ENCODE measurements at regions not wholly inside any gene's neighbourhood (a gene's known extent, or its start where the extent isn't known, plus 50 kb on each side); places are given as distances from the start of the nearest gene placed in this dataset.

DNA sequence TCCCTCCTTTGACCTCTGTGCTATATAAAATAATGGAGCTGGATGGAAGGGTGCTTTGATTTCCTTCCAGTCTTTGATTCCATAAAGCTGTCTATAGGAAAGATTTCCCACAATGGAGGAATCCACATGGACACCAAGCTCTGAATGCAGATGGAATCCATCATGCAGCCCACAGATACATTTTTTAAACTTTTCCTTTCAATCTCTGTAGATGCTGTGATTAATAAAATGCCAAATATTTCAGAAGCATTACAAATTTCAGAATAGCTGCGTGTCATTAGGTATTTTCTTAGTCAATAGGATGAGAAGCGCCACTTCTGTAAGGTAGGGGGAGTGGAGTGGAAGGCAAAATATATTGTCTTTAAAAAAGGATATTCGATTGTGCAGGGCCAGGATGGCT lies 489.0 kb downstream of the NTRK3 start:
- no peak for DNase-seq
- TF ChIP-seq, protein P1, sequence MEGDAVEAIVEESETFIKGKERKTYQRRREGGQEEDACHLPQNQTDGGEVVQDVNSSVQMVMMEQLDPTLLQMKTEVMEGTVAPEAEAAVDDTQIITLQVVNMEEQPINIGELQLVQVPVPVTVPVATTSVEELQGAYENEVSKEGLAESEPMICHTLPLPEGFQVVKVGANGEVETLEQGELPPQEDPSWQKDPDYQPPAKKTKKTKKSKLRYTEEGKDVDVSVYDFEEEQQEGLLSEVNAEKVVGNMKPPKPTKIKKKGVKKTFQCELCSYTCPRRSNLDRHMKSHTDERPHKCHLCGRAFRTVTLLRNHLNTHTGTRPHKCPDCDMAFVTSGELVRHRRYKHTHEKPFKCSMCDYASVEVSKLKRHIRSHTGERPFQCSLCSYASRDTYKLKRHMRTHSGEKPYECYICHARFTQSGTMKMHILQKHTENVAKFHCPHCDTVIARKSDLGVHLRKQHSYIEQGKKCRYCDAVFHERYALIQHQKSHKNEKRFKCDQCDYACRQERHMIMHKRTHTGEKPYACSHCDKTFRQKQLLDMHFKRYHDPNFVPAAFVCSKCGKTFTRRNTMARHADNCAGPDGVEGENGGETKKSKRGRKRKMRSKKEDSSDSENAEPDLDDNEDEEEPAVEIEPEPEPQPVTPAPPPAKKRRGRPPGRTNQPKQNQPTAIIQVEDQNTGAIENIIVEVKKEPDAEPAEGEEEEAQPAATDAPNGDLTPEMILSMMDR (IDR thresholded peaks at IDR 0.05), result no peak
- intact Hi-C loops (cut with DNase I; ENCODE audit: low total_unique reads), result no loop called here
- Histone ChIP-seq H3K9me3 (no peaks in the 10 kb centered on the region), H3K4me3 (no peak overlapping the region), H3K4me1 (peaks cover 0 to 13% (median 5%) of the 10 kb centered on the region in 4 donors), H3K27me3 (no peaks in the 10 kb centered on the region), H3K36me3 (no peaks in the 10 kb centered on the region), H3K27ac (no peak overlapping the region)

DNA sequence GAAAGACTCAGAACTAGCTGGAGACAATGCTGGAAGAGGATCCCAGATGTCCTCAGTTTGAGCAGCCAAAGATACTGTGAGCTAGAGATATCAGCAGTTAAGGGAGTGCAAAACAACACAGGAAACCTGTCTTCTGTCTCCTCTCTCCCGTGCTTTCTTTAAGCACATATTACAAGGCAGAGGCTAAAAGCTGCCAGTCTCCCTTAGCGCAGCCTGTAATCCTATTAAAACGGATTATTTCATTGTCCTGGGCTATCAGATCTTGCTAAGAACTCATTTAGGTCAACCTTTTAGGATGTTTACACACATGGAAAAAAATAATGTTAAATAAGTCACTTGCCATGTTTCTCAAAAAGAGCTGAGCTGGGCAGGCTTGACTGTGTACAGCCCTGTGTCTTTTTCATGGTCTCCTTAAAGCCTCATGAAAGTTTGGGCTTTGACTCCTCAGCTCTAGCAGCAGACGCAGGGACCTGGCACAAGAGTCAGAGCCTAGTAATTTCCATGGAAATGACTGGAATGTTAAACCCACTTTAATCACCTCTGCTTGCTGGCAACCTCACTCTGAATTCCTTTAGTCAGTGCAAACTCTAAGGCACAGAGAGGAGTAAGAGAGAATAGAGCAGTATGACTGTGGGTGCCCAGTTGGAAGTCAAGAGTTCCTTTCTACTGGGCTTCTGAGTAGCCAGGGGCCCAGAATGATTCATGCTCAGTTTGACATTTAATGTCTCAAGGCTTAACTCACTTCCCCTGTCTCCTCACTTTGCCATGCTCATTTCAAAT lies 491.9 kb downstream of the NTRK3 start:
- no peaks in the 10 kb centered on the region for H3K27me3 ChIP-seq
- no peak for DNase-seq
- H3K9me3 ChIP-seq, result no peaks in the 10 kb centered on the region
- H3K4me3 ChIP-seq, result no peak overlapping the region
- TF ChIP-seq, protein P1 (IDR thresholded peaks at IDR 0.05), result no peak
- no peaks in the 10 kb centered on the region for H3K36me3 ChIP-seq
- intact Hi-C loops (cut with DNase I; ENCODE audit: low total_unique reads), result no loop called here
- peaks cover 0 to 13% (median 5%) of the 10 kb centered on the region in 4 donors for H3K4me1 ChIP-seq
- no peak overlapping the region for H3K27ac ChIP-seq

- no peak overlapping the region for H3K27ac ChIP-seq
- no peaks in the 10 kb centered on the region for H3K9me3 ChIP-seq
- TF ChIP-seq, protein P1 (IDR thresholded peaks at IDR 0.05), result no peak
- intact Hi-C loops (cut with DNase I; ENCODE audit: low total_unique reads), result no loop called here
- H3K27me3 ChIP-seq, result no peaks in the 10 kb centered on the region
- no peak for DNase-seq
- H3K36me3 ChIP-seq, result no peaks in the 10 kb centered on the region
- H3K4me3 ChIP-seq, result no peak overlapping the region
- peaks cover 0 to 13% (median 5%) of the 10 kb centered on the region in 4 donors for H3K4me1 ChIP-seq
These were observed 492.7 kb downstream of the NTRK3 start for GRCh38 chr15:87763837-87764236.

GRCh38 chr15:87761736-87762509 lies 494.6 kb downstream of the NTRK3 start:
- Histone ChIP-seq H3K9me3 (no peaks in the 10 kb centered on the region), H3K27me3 (no peaks in the 10 kb centered on the region), H3K27ac (no peak overlapping the region), H3K4me1 (peaks cover 0 to 13% (median 5%) of the 10 kb centered on the region in 4 donors), H3K36me3 (no peaks in the 10 kb centered on the region), H3K4me3 (no peak overlapping the region)
- TF ChIP-seq, protein P1 (IDR thresholded peaks at IDR 0.05), result no peak
- intact Hi-C loops (cut with DNase I; ENCODE audit: low total_unique reads), result no loop called here
- DNase-seq, result peak in 1 of 2 donors; percentile 30

DNA sequence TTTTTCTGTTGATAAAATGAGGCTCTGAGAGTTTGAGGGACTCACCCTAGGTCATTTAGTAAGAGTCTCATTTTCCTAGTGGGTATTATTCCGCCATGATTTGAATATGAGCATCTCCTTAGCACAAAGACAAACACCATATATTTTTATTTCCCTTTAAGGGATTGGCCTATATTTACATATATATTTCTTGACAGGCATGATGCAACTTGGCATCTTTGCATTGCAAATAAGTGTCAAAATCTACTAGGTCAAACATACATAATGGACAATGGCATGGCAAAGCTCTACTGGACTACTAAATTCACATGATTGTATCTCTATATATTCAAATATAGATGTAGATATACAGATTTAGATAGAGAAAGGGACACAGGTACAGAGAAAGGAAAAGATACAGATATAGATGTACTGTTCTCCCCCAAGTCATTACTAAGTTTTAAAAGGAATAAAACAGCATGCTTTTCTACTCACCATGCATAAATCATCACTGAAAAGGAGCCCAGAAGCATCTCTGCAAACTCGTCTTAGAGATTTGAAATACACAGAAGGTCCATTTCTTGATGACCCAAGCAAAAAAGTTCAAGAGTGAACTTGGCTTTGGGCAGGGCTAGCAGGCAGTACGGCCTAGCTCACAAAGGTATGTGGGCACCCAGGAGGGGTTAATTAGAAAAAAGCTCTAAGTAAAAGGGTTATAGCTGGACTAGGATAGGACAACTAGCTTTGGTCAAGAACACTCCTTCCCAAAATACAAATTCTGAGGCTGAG lies 495.8 kb downstream of the NTRK3 start:
- Histone ChIP-seq H3K4me3 (no peak overlapping the region), H3K27ac (no peak overlapping the region), H3K27me3 (no peaks in the 10 kb centered on the region), H3K36me3 (no peaks in the 10 kb centered on the region), H3K4me1 (peaks cover 0 to 13% (median 5%) of the 10 kb centered on the region in 4 donors), H3K9me3 (no peaks in the 10 kb centered on the region)
- no peak for DNase-seq
- TF ChIP-seq, protein P1 (IDR thresholded peaks at IDR 0.05), result no peak
- intact Hi-C loops (cut with DNase I; ENCODE audit: low total_unique reads), result no loop called here

Data from tibial artery (tissue), 4 donors.